ENCODE measurements at regions not wholly inside any gene's neighbourhood (a gene's known extent, or its start where the extent isn't known, plus 50 kb on each side); places are given as distances from the start of the nearest gene placed in this dataset.
"Not testable (repeated sequence)": the region's sequence is repeated elsewhere in the genome, so short reads cannot be mapped to it uniquely, and the experiment has no call there.

- DNase-seq: no peak
These were observed 624.8 kb upstream of the PTCHD4 start for GRCh38 chr6:48735846-48736245.

GRCh38 chr6:48733581-48733980, 622.6 kb upstream of the PTCHD4 start:
- no peak for DNase-seq

DNA sequence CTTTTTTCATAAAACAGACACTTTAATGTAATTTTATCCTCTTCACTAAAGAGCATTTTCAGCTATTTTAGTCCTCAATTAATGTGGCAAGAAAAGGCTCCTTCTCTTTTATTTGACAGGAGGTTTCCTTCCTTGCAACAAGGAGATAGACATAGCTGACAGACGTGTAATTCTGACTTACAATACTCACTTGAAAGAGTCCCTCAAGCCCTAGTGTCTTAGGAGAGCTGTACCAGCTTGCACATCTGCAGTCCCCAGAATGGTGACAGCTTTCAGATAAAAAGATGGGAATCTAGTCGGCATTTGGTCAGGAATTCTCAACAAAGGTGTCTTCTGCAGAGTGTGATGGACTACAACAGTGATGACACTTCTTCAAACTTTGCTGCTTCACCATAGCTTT, 603.7 kb upstream of the PTCHD4 start:
- DNase-seq: no peak

DNA sequence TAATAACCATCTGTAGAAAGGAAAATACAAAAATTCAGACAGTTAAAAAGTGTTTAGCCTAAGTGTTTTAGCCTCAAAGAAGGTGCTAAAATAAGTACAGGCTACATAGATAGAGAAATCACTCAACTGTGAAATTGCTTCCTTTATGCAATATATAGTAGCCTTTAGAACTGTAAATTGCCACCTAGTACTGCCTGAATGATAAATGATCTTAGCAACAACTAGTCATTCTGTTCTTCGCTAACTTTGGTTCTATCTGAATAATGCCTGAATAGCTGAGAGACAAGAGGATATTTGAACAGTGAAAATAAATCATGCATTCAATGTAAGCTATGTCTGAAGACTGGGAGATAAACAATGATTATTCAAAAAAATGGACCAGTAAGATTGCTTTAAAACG, 603.3 kb upstream of the PTCHD4 start:
- no peak for DNase-seq

DNA sequence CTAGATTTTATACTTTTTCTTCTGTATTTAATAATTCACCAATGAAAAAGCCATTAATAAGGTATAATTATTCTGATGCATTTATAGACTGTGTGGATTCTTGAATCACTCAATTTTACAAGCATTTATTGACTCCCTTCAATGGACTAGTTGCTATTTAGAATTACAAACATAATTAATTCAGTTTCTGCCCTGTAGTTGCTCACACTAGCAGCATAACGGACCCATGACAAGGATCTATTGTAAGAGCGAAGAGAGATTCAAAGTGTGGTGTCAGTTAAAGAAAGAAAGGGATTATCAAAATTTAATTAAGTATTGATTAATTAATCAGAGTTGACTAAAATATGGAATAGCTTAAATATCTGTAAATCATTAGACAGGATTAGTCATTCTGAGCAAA, 602.6 kb upstream of the PTCHD4 start:
- no peak for DNase-seq

DNA sequence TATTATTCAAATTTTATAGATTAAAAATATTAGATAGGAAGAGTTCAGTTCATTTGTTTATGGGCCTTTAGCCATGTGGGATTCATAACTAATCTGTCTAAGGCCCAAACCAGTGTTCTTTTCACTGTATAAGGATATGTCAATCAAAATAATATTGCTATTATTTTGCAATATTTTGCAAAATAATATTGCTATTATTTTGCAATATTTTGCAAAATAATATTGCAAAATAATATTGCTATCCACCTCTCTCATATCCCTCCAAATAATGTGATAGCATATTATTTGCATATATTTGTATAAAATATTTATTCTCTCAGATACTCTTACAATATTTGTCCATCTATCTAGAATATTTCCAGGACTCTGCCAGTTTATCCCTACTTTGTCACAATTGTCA, 595.3 kb upstream of the PTCHD4 start:
- no peak for DNase-seq

DNA sequence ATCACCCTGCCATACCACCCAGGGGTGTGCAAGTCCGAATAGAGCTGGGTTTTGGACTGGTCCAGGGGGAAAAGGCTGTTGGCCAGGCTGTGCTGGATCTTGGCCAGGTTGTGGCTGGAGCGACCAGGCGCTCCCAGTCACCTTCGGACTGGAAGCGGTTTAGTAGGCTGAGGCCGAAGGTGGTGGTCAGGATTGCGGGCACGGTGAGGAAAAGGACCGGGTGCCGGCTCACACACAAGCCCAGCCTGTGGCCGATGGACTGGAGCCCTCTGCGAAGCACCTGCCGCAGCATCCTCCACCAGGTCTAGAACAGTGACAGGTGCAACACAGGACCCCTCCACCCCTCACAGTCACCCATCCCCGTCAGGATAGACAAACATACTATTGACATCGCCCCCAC, 590.6 kb upstream of the PTCHD4 start:
- DNase-seq: no peak

DNA sequence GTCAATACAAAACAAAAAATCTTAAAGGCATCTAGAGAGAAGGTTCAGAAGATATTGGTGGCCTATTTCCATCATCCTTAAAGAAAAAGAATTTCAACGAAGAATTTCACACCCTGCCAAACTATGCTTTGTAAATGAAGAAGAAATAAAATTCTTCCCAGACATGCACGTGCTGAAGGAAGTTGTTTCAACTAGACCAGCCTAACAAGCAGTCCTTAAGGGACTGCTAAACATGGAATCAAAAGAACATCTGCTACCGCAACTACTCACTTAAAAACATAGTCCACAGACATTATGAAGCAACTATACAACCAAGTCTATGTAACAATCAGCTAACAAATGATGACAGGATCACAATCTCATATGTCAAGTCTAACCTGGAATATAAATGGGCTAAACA, 584.9 kb upstream of the PTCHD4 start:
- no peak for DNase-seq

DNA sequence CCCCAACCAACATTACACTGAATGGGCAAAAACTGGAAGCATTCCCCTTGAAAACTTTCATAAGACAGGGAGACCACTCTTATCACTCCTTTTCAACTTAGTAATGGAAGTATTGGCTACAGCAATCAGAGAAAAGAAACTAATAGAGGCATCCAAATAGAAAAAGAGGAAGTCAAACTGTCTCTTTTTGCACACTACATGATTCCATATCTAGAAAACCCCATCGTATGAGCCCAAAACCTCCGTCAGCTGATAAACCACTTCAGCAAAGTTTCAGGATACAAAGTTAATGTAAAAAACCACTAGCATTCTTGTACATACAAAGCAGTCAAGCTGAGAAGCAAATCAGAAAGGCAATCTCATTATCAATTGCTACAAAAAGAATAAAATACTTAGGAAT, 580.4 kb upstream of the PTCHD4 start:
- DNase-seq: no peak

- DNase-seq: no peak
These were observed 578.5 kb upstream of the PTCHD4 start for GRCh38 chr6:48689498-48689897.

GRCh38 chr6:48678390-48678789, 567.4 kb upstream of the PTCHD4 start:
- no peak for DNase-seq

GRCh38 chr6:48671505-48671904, 560.5 kb upstream of the PTCHD4 start:
- DNase-seq: no peak

DNA sequence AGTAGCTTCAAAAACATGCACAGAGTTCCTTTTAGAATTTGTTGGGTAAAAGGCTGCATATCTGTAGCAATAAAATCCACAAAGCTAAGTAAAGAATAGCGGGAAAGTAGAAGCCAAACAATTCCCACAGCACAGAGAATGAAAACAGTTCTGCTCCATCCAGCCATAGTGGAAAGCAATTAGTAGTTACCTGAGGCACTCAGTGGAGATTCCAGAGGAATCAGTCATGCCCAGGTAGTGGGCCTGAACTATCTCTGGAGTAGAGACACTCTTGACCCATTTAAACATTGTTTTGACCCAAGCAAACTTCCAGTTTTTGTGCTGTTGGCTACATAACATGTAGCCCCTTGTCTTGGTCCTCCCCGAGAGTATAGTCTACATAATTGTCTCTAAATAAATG, 559.5 kb upstream of the PTCHD4 start:
- DNase-seq: no peak

DNA sequence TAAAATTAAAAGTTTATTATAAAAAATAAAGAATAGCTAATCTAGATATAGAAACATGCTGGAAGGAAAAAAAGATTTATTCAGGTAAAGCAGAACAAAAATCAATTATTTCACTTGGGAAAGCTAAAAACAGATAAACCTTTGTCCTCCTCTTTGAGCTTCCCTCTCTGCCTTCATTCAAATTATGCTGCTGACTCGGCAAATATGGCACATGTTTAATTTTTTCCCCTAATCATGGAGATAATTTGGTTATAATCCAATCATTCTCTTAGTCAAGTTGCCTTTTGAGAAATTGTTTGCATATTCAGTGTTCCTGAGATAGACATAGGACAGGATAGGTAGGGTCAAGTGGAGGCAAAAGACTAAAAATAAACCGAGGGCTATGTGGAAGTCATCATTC, 556.8 kb upstream of the PTCHD4 start:
- DNase-seq: no peak

DNA sequence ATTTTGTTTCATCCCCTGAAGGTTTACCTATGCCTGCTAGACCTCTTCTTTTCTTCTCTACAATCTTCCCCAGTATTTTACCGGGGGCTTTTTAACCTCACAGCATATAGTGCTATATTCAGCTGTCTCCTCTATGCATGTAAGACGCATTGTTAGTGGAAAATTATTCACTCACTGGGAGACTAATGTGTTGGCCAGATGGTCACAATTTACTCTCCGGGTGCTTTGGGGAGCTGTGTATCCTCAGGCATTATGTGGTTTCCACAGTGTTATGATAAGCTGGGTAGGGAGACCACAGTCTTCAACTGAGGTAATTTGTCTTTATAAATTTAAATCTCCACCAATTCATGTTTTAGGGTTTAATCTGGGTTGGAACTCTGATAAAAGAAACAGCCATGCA, 553.8 kb upstream of the PTCHD4 start:
- no peak for DNase-seq

- no peak for DNase-seq
These were observed 547.9 kb upstream of the PTCHD4 start for GRCh38 chr6:48658915-48659314.

DNA sequence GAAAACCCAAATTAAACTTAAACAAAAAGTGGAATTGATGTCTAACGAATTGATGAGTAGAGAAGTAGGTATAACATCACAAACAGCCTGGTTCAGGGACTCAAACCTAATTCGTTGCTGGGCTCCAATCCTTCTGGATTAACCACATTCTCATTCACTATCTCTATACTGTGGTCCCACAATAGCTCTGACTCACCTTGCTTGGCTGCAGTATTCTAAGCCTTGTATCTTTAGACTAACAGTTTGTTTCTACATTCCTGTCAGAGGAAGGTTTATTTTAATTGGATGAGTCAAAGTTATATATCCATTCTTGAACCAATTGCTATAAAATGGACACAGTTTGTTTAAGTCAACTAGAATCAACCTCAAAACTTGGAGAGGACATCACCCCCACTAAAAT, 530.5 kb upstream of the PTCHD4 start:
- DNase-seq: no peak

GRCh38 chr6:48638796-48639195, 527.8 kb upstream of the PTCHD4 start:
- not testable (repeated sequence) for DNase-seq

- no peak for DNase-seq
These were observed 519.5 kb upstream of the PTCHD4 start for GRCh38 chr6:48630511-48630910.

DNA sequence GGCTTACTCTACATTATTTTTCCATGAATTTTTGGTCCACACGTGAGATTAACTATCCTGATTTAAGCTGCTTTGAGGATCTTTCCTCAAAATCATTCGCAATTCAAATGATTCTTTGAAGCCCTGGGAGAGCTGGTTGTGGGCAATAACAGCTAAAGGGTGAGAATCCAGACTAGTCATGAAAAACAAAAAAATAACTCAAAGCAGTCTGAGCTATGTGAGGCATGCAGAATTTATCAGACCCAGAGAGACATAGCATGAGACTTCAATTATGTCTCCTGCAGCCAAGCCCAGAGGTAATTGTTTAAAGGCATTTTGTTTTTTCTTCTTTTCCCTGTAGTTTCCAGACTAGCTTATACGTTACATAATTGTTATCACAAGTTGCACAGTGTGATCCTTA, 517.3 kb upstream of the PTCHD4 start:
- DNase-seq: no peak

DNA sequence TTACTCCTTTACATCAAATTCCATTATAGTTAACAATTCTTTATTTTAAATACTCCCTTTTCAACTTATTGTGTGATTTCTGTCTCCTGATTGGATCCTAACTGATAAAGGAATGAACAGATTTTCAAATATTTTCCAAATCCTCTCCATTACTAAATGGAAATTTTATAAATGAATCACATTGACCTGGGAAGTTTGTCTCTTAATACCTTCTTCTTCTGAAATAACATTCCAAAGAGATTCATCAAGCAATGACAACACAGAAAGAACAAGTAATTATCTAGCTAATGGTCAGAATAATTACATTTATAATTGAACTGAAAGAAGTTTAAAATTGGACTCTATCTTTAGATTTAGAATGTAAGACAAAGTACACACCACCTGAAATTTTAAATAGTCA, 515.4 kb upstream of the PTCHD4 start:
- no peak for DNase-seq

DNA sequence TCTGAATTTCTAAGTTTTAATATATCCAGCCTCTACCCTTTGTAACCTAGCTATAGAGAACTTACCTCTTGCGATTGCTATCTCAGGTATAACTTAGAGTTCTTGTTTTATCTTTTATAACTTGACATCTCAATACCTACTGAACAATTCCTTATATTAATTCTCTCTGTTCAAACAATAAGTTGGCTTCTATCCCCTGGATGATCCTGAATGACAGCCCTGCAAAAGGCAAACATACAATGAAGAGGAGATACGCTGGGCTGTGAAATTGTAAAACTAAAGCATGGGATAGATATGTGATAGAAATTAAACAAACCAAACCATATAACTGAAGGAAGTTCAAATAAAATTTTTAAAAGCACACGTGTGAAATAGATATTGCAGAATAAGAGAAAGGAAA, 513.6 kb upstream of the PTCHD4 start:
- no peak for DNase-seq

- no peak for DNase-seq
These were observed 508.8 kb upstream of the PTCHD4 start for GRCh38 chr6:48619771-48620170.

DNA sequence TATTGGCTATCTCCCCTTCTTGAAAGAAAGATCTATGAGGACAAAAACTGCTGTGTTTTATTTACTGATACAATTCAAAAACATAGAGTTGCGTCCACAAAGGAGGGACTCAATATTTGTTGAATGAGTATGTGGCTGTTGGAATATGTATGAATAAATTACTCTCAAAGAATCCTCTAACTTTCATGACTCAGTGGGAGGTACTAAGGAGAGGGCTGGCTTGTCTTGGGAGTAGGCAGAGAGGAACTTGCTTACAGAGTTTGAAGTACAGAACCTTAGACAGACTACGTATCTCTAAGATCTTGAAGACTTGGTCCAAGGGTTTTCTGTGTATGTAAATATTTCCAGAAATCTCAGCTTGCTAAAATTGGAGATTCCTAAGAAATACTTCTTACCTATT, 504.0 kb upstream of the PTCHD4 start:
- no peak for DNase-seq

DNA sequence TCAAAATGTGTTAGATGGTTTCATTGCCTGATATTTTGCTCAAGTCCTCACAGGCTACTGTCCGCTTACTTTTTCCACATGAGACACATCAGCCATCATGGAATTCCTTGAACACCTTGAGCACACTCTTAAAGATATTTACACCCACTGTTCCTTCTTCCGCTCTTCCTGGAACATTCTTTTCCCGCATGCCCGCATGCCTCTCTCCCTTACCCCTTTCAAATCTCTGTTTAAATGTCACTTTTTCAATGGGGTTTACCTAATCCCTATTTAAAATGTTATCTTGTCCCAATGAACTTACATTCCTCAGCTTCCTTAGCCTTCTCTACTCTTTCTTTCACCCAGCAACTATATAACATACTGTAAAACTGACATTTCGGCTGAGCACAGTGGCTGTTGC, 503.3 kb upstream of the PTCHD4 start:
- no peak for DNase-seq

Measured in left kidney (tissue), 1 donor.